Hindlimb muscle (tissue), 1 donor: ENCODE measurements at regions not wholly inside any gene's neighbourhood (a gene's known extent, or its start where the extent isn't known, plus 50 kb on each side); places are given as distances from the start of the nearest gene placed in this dataset.
"Not testable (repeated sequence)": the region's sequence is repeated elsewhere in the genome, so short reads cannot be mapped to it uniquely, and the experiment has no call there.

Experiments used
- DNase-seq: peaks from one replicate; pipeline ENCODE4 v3.0.0-alpha.2; 2013

- peak; percentile 11 for DNase-seq
Measured at GRCh38 chr11:43168241-43168640, 143.6 kb upstream of the API5 start.

GRCh38 chr11:43172477-43172876 is 139.3 kb upstream of the API5 start:
- DNase-seq = no peak

GRCh38 chr11:43177975-43178374 is 133.8 kb upstream of the API5 start:
- DNase-seq = no peak

GRCh38 chr11:43194459-43194858 is 117.3 kb upstream of the API5 start:
- not testable (repeated sequence) for DNase-seq

DNA sequence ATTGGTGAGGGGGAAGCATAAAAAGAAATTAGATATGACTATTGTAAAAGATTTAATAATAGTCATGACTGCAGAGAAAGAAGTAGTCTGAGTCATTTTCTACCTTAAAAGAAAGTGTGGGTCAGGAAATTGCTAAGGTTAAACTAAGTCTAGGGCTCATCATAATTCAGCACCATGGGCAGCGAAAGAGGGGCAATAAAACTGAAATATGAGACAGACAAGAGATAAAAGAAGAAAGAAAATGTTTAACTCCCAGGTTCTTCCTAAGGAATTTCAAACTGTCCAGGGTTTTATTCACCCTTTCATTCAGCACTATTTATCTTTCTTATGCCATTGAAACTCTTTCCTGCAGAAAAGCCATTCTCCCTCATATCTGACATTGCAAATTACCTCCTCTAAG is 114.4 kb upstream of the API5 start:
- DNase-seq = no peak

DNA sequence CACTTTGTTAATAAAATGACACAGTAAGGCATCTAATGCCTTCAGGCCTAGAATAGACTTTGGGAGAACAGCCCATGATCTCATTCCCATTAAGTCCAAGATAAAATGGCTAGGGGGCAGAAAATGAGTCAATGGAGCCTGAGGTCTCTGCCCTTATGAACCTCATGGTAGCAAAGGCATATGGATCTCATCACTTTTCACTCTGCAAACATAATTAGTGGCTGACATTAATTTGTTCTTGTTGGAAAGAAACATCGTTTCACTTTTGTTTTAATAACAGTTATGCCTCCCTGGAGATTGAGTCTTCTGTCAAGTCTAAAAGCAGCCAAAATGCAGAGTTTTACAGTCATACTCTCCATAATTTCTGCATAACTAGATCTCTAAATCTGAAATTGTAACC is 111.8 kb upstream of the API5 start:
- no peak for DNase-seq

DNA sequence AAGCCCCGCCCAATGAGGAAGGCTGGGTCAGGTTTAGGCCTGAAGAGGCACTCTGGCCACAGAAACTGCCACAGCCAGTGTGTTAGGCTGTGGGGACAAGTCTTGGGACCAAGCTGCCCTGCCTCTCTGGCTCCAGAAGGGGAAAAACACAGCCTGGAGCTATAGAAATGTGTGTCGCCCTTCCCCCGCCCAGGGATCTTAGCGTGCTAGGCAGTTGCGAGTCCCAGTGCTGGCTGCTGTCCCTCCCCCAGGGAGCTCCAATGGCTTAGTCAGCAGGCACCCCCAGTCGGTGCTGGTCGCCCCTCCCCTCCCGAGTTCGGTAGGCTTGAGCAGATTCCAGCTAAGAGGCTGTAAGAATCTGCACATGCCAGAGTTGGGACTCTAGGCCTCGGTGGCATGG is 99.5 kb upstream of the API5 start:
- no peak for DNase-seq

DNA sequence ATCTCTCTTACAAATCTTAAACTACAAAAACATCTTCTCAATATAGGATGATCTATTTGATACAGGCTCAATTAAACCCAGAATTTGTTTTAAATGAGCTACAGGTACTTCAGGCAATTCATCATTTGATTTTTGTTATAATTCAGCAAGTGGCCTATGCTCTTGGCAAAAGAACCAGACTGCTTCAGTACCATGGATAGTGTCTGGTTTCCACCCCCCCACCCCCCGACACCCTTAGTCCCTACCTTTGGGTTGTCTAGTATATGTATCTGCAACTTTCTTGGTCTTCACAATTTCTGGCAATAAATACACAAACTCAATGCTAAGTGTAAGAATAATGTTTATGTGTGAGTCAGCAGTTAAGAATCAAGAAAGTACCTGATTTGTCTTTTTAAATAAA is 97.3 kb upstream of the API5 start:
- DNase-seq = no peak

DNA sequence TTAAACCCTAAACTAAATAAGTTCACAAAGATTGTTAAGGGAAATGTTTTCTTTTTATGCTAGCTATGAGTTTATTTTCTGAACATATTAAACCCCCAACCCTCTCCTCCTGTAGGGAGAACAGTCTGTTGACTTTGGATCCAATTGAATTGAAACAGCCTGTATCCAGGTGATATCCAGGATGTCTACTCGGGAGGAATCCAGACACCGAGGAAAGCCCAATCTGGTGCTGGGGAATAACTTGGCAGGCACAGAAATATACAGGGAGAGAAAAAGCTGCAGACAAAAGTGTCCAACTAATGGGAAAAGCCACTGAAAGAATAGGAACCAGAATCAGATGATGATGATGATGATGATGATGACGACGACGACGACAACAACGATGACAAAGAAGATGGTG is 93.9 kb upstream of the API5 start:
- no peak for DNase-seq

- no peak for DNase-seq
Measured at GRCh38 chr11:43222215-43222614, 89.6 kb upstream of the API5 start.

DNA sequence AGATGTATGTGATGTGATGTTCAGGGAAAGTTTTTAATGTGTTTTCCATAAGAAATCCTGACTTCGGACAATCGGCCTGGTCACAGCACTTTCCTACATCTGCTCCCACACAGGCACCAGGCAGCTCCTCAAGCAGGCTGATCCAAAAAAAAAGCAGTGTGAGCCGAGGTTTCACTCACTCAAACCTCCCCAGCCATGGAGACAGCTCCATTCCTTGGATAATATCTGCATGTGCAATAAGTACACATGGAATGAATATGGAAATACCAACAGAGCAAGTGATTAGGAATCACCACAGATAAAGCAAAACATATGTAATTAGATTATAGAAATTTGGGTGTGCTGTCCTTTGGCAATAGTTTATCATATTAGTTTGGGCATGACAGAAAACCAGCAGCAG is 88.8 kb upstream of the API5 start:
- DNase-seq = no peak

GRCh38 chr11:43234881-43235280 is 76.9 kb upstream of the API5 start:
- DNase-seq = peak; percentile 81

DNA sequence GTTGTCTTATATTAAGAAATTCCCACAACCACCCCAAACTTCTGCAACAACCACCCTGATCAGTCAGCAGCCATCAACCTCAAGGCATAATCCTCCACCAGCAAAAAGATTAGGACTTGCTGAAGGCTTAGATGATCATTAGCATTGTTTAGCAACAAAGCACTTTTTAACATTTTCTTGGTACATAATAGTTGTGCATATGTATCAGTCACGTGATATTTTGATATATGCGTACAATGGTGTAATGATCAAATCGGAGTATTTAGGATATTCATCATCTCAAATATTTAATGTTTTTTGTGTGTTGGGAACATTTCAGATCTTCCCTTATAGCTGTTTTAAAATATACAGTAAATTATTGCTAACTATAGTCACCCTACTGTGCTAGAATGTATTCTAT is 73.5 kb upstream of the API5 start:
- no peak for DNase-seq

- no peak for DNase-seq
Measured at GRCh38 chr11:43239791-43240190, 72.0 kb upstream of the API5 start.

GRCh38 chr11:43242401-43242800 is 69.4 kb upstream of the API5 start:
- DNase-seq = peak; percentile 47

- no peak for DNase-seq
Measured at GRCh38 chr11:43243927-43244326, 67.9 kb upstream of the API5 start.

DNA sequence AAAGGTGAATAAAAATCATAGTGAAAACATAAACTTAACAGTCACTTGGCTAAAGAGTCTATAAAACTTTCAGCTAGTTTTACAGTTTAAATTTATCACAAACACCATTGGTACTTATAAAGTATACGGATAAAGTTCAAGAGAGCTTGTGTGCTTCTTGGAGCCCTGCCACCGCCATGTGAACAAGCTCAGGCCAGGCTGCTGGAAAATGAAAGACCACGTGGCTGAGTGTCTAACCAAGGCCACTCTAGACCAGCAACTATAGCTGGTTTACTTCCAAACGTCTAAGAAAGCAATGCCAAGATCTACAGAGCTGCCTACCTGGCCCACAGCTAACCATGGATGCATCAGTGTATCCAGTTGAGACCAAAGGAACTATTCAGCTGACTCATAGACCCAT is 66.3 kb upstream of the API5 start:
- DNase-seq = no peak

GRCh38 chr11:43250309-43250708 is 61.5 kb upstream of the API5 start:
- no peak for DNase-seq

DNA sequence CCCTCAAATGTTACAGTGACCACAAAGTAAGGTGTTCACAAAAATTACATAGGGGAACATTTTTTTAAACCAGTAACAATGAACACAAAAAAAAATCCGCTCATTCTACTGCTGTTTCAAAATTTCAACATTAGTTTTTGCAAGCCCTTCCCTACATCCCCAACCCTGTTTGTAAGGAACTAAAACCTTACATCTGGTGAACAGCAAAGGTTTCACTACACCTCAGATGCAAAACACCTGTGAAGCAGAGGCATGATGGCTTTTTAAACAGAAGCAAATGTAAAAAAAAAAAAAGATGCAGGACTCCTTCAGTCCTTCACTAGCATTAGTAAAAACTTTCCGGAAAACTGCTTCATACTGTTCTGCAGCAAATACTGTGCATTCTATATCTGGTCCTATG is 50.0 kb upstream of the API5 start:
- no peak for DNase-seq
